HG03039 (cell line): ENCODE measurements at regions not wholly inside any gene's neighbourhood (a gene's known extent, or its start where the extent isn't known, plus 50 kb on each side); places are given as distances from the start of the nearest gene placed in this dataset.
A peak's percentile ranks its signal among the peaks of the same experiment; 100 is the strongest.
"Not testable (repeated sequence)": the region's sequence is repeated elsewhere in the genome, so short reads cannot be mapped to it uniquely, and the experiment has no call there.

Experiments used
- ATAC-seq: cut with Tn5 transposase; IDR thresholded peaks from one replicate; pipeline ENCODE4 v1.9.1; 2021; ENCODE audit warnings: mild to moderate bottlenecking, moderate library complexity; ENCODE audit not compliant: unreplicated experiment

- ATAC-seq, result no peak
These were observed 127.3 kb downstream of the SPATA31D1 start for GRCh38 chr9:82115900-82116299.

- no peak for ATAC-seq
These were observed 128.0 kb downstream of the SPATA31D1 start for GRCh38 chr9:82116556-82116955.

GRCh38 chr9:82117026-82117811 lies 128.6 kb downstream of the SPATA31D1 start:
- ATAC-seq, result no peak

GRCh38 chr9:82122731-82123130 lies 134.2 kb downstream of the SPATA31D1 start:
- ATAC-seq, result no peak

GRCh38 chr9:82124090-82124489 lies 135.5 kb downstream of the SPATA31D1 start:
- no peak for ATAC-seq

- ATAC-seq, result no peak
These were observed 137.7 kb downstream of the SPATA31D1 start for GRCh38 chr9:82126256-82126655.

- ATAC-seq, result no peak
These were observed 138.9 kb downstream of the SPATA31D1 start for GRCh38 chr9:82127465-82127864.

- ATAC-seq, result peak; percentile 80
These were observed 139.6 kb downstream of the SPATA31D1 start for GRCh38 chr9:82128011-82128696.

GRCh38 chr9:82129708-82130107 lies 141.1 kb downstream of the SPATA31D1 start:
- no peak for ATAC-seq

- ATAC-seq, result no peak
These were observed 141.9 kb downstream of the SPATA31D1 start for GRCh38 chr9:82130331-82131042.

GRCh38 chr9:82131072-82131471 lies 142.5 kb downstream of the SPATA31D1 start:
- no peak for ATAC-seq

GRCh38 chr9:82132024-82132423 lies 143.5 kb downstream of the SPATA31D1 start:
- ATAC-seq, result no peak

- ATAC-seq, result no peak
These were observed 145.4 kb downstream of the SPATA31D1 start for GRCh38 chr9:82134010-82134409.

- no peak for ATAC-seq
These were observed 146.5 kb downstream of the SPATA31D1 start for GRCh38 chr9:82135106-82135505.

GRCh38 chr9:82138081-82138480 lies 149.5 kb downstream of the SPATA31D1 start:
- ATAC-seq, result not testable (repeated sequence)

GRCh38 chr9:82140471-82140870 lies 151.9 kb downstream of the SPATA31D1 start:
- no peak for ATAC-seq

- ATAC-seq, result no peak
These were observed 156.2 kb downstream of the SPATA31D1 start for GRCh38 chr9:82144803-82145202.

- no peak for ATAC-seq
These were observed 158.1 kb downstream of the SPATA31D1 start for GRCh38 chr9:82146677-82147076.

- no peak for ATAC-seq
These were observed 159.3 kb downstream of the SPATA31D1 start for GRCh38 chr9:82147798-82148425.

GRCh38 chr9:82148426-82148810 lies 159.8 kb downstream of the SPATA31D1 start:
- ATAC-seq, result no peak

GRCh38 chr9:82148901-82149461 lies 160.4 kb downstream of the SPATA31D1 start:
- no peak for ATAC-seq
